Activated naive CD4-positive, alpha-beta T cell treated with anti-CD3 and anti-CD28 coated beads, Interleukin-2, amount 10 ng/mL, durations not matched to agents 7 days and 5 days (primary cell): ENCODE measurements at regions not wholly inside any gene's neighbourhood (a gene's known extent, or its start where the extent isn't known, plus 50 kb on each side); places are given as distances from the start of the nearest gene placed in this dataset.

Source experiments
- CTCF ChIA-PET: fragments of 350-600 bp; sonication (Branson Sonifier 250); formaldehyde crosslinking; loops from one replicate; lab custom pipeline; 2021; ENCODE audit warnings: antibody characterized with exemption; lab: Charles Lee
- DNase-seq: peaks from one replicate; pipeline ENCODE4 v3.0.0-alpha.2; 2020
- H3K27ac Mint-ChIP-seq: one replicate; pipeline ENCODE4 v1.8.0; 2021; ENCODE audit warnings: mild to moderate bottlenecking, moderate library complexity, mixed read lengths
- H3K27me3 Mint-ChIP-seq: one replicate; pipeline ENCODE4 v1.8.0; 2021; ENCODE audit warnings: mild to moderate bottlenecking, mixed read lengths
- H3K36me3 Mint-ChIP-seq: one replicate; pipeline ENCODE4 v1.8.0; 2021; ENCODE audit warnings: mixed read lengths
- H3K4me1 Mint-ChIP-seq: one replicate; pipeline ENCODE4 v1.8.0; 2021; ENCODE audit warnings: mixed read lengths
- H3K4me3 Mint-ChIP-seq: one replicate; pipeline ENCODE4 v1.8.0; 2021; ENCODE audit warnings: mild to moderate bottlenecking, moderate library complexity, mixed read lengths
- H3K9me3 Mint-ChIP-seq: one replicate; pipeline ENCODE4 v1.8.0; 2021; ENCODE audit warnings: mixed read lengths

- no peak for DNase-seq
- Mint-ChIP-seq H3K36me3 (no peaks in the 10 kb centered on the region), H3K4me3 (no peak overlapping the region), H3K27ac (no peak overlapping the region), H3K4me1 (peaks cover 9% of the 10 kb centered on the region), H3K27me3 (peaks cover 4% of the 10 kb centered on the region), H3K9me3 (peaks cover 9% of the 10 kb centered on the region)
- CTCF ChIA-PET = interaction anchor here (0.6 to 1.4 kb wide), 3 partner anchors 21 to 486 kb away, joined by 3 to 5 read pairs (median 3); no protein-coding TSS in a partner anchor
Observed at GRCh38 chr11:128082574-128082973, 504.8 kb downstream of the ETS1 start.

DNA sequence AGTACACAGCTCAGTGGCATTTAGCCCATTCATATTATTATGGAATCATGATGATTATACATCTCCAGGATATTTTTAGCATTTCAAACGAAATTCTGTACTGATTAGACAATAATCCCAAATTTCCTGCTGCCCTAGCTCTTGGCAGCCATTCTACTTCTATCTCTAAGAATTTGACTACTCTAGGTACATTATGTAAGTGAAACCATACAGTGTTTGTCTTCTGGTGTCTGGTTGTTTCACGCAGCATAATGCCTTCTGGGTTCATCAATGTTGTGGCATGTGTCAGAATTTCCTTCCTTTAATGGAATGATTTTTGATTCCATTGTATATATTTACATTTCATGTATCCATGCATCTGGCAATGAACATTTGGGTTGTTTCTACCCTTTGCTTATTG, 517.7 kb downstream of the ETS1 start:
- H3K4me1 Mint-ChIP-seq = no peaks in the 10 kb centered on the region
- H3K27ac Mint-ChIP-seq = no peak overlapping the region
- DNase-seq = no peak
- H3K9me3 Mint-ChIP-seq = no peaks in the 10 kb centered on the region
- CTCF ChIA-PET = interaction anchor here (1.0 kb wide), 1 partner anchor 12 kb away, joined by 3 read pairs; no protein-coding TSS in a partner anchor
- H3K27me3 Mint-ChIP-seq = peaks cover 3% of the 10 kb centered on the region
- H3K4me3 Mint-ChIP-seq = no peak overlapping the region
- H3K36me3 Mint-ChIP-seq = peaks cover 2% of the 10 kb centered on the region

GRCh38 chr11:128067780-128068179, 519.6 kb downstream of the ETS1 start:
- Mint-ChIP-seq H3K9me3 (peaks cover 8% of the 10 kb centered on the region), H3K27me3 (peaks cover 3% of the 10 kb centered on the region), H3K4me3 (no peak overlapping the region), H3K4me1 (no peaks in the 10 kb centered on the region), H3K27ac (no peak overlapping the region), H3K36me3 (peaks cover 5% of the 10 kb centered on the region)
- no peak for DNase-seq
- CTCF ChIA-PET = no interaction called here

DNA sequence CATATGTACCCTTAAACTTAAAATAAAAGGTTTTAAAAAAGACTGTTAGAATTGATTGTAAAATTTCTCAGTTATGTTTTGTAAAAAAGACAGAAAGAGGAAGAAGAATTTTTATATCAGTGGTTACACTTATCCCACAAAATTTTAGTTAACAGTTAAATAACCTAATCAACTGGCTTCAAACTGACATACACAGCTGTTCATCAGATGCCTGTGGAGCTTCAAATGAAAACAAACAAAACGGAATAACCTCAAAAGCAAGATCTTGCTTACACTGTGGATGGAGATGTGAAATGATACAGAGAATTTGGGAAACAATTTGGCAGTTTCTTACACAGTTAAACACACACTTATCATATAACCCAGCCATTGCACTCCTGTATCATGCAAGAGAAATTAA, 521.0 kb downstream of the ETS1 start:
- H3K4me1 Mint-ChIP-seq = peaks cover 3% of the 10 kb centered on the region
- CTCF ChIA-PET = no interaction called here
- peaks cover 5% of the 10 kb centered on the region for H3K36me3 Mint-ChIP-seq

GRCh38 chr11:128061281-128061871, 526.0 kb downstream of the ETS1 start:
- CTCF ChIA-PET = interaction anchor here (0.6 to 1.3 kb wide), 4 partner anchors 11 to 96 kb away, joined by 3 to 5 read pairs (median 4); no protein-coding TSS in a partner anchor
- H3K27me3 Mint-ChIP-seq = no peaks in the 10 kb centered on the region
- H3K9me3 Mint-ChIP-seq = peaks cover 8% of the 10 kb centered on the region
- no peak overlapping the region for H3K4me3 Mint-ChIP-seq
- H3K27ac Mint-ChIP-seq = no peak overlapping the region
- no peak for DNase-seq
- peaks cover 3% of the 10 kb centered on the region for H3K4me1 Mint-ChIP-seq
- peaks cover 5% of the 10 kb centered on the region for H3K36me3 Mint-ChIP-seq

More for the DNA sequence above, 521.0 kb downstream of the ETS1 start:
- peaks cover 3% of the 10 kb centered on the region for H3K27me3 Mint-ChIP-seq
- no peak overlapping the region for H3K27ac Mint-ChIP-seq
- H3K4me3 Mint-ChIP-seq = no peak overlapping the region
- H3K9me3 Mint-ChIP-seq = peaks cover 8% of the 10 kb centered on the region
- DNase-seq = no peak

DNA sequence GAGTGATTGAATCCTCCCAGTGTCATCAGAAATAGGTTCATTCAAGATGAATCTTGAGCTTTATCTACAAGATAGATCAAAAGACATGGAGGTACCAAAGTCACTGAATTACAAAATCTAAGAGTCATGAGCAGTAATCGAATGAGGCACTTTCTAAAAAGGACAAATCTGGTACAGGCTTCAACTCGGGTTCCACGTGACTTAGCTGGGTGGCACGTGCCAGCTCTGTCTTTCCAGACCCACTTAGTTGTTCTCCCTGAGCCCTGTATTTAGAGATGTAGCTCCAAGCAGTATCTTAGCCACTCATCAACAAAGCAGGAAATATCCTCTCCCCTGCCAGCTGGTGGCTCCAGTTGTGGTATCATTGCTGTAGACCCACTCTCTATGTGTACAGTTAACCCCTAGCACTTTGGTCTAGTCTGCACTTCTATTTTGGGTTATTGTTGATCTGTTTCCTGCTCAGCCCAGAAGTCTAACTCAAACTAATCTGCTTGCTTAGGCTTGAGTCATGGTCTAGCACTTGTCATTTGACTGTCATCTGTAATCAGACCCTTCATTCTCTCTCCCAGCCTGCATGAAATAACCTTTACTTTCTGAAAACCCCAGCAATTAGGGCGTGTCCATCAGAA, 528.7 kb downstream of the ETS1 start:
- Mint-ChIP-seq H3K9me3 (peaks cover 2% of the 10 kb centered on the region), H3K27me3 (no peaks in the 10 kb centered on the region), H3K4me3 (no peak overlapping the region), H3K27ac (no peak overlapping the region), H3K36me3 (peaks cover 4% of the 10 kb centered on the region), H3K4me1 (peaks cover 27% of the 10 kb centered on the region)
- CTCF ChIA-PET = interaction anchor here (2.1 to 2.9 kb wide), 2 partner anchors 20 to 99 kb away, joined by 7 to 11 read pairs; no protein-coding TSS in a partner anchor
- no peak for DNase-seq

DNA sequence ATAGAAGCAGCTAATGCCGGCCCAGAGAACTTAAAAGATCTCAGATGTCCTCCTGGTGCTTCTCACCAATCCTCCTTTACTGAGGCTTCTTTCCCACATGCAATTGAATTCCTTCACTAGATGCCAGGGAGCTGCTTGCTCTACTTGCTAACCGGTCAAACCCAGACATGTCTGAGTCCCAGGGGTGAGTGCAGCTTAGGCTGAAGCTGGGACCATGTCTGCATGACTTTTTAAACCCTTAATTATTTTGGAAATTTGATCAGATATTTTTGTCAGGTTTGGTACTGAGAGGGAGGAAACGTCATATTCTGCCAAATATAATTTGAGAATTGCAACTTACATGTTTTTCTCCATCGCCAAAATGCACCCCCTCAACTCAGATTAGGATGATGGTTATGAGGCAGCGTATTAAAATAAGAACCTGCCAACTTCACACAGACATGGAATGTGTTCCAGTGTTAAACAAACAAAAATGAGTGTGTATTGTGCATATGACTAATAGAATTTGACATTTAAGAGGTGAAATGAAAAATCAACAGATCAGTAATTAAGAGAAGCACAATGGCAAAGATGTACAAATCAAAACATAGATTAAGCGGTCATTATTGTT, 529.5 kb downstream of the ETS1 start:
- CTCF ChIA-PET = interaction anchor here (2.1 to 2.9 kb wide), 2 partner anchors 19 to 100 kb away, joined by 7 to 11 read pairs; no protein-coding TSS in a partner anchor
- Mint-ChIP-seq H3K4me3 (no peak overlapping the region), H3K9me3 (peaks cover 3% of the 10 kb centered on the region), H3K4me1 (peaks cover 35% of the 10 kb centered on the region), H3K36me3 (peaks cover 8% of the 10 kb centered on the region), H3K27me3 (no peaks in the 10 kb centered on the region), H3K27ac (no peak overlapping the region)
- no peak for DNase-seq

DNA sequence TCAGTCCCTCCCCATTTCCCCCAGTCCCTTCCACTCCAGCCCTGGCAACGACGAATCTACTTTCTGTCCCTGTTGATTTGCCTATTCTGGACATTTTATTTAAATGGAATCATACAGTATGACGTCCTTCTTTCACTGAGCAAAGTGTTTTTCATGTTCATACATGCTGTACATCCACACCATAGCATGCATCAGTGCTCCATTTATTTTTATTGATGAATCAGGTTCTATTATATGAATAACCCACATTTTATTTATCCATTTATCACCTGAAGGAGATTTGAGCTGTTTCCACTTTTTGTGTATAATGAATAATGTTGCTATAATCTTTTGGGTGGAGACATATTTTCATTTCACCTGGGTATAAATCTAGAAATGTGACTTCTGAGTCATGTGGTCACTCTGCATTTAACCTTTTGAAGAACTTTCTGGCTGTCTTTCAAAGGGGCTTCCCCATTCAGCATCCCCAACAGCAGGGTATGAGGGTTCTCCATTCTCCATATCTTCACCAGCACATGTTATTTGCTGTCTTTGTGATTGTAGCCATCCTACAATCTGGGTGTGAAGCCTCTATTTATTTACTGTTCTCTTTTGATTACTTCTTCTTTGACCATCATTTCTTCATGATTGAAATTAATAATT, 531.7 kb downstream of the ETS1 start:
- no peak for DNase-seq
- Mint-ChIP-seq H3K27me3 (no peaks in the 10 kb centered on the region), H3K4me1 (peaks cover 54% of the 10 kb centered on the region), H3K9me3 (peaks cover 5% of the 10 kb centered on the region), H3K36me3 (peaks cover 9% of the 10 kb centered on the region), H3K4me3 (no peak overlapping the region), H3K27ac (peak overlapping the region; percentile 70)
- CTCF ChIA-PET = interaction anchor here (2.3 to 6.6 kb wide), 2 partner anchors 17 to 102 kb away, joined by 6 to 35 read pairs; no protein-coding TSS in a partner anchor

- CTCF ChIA-PET = interaction anchor here (0.7 to 6.6 kb wide), 4 partner anchors 16 to 174 kb away, joined by 3 to 35 read pairs (median 8); no protein-coding TSS in a partner anchor
- Mint-ChIP-seq H3K27ac (peak overlapping the region; percentile 91), H3K27me3 (no peaks in the 10 kb centered on the region), H3K4me3 (peak overlapping the region; percentile 72), H3K4me1 (peaks cover 69% of the 10 kb centered on the region), H3K36me3 (peaks cover 11% of the 10 kb centered on the region), H3K9me3 (peaks cover 5% of the 10 kb centered on the region)
- no peak for DNase-seq
Observed at GRCh38 chr11:128053981-128054931, 533.1 kb downstream of the ETS1 start.

DNA sequence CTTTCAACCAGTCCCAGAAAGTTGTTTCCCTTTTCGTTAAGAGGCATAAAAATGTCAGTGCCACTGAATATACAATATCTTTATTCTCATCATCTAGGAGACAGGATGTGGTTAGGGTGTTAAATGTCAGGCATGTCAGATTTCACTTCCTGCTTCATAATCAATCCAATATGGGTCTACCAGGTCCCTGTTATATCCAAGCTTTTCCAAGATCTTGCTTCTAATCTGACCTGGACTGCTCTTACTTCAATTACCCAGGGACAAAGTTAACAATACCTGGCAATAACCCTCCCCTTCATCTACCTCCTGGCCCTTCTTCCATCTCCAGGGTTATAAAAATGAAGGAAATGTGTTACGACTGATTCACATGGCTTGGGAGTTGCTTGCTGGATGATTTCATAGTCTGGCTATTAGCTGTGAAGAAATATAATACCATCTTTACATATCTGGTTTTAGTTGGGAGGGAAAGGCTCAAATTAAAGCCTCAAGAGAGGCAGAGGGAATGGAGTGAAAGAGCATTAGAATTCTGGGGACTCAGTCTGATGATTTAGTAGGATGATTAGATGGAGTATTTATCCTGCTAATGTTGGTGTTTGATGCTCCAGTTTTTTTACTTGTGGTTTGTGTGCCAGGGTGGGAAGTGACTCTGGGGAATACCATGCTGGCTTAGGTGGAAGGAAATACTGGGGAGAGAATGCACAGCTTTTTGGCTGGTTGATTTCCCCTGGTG, 534.3 kb downstream of the ETS1 start:
- Mint-ChIP-seq H3K4me3 (peak overlapping the region; percentile 45), H3K36me3 (peaks cover 17% of the 10 kb centered on the region), H3K9me3 (peaks cover 8% of the 10 kb centered on the region), H3K4me1 (peaks cover 75% of the 10 kb centered on the region), H3K27me3 (no peaks in the 10 kb centered on the region), H3K27ac (peak overlapping the region; percentile 91)
- CTCF ChIA-PET = interaction anchor here (2.5 to 6.6 kb wide), 2 partner anchors 15 to 104 kb away, joined by 9 to 35 read pairs; no protein-coding TSS in a partner anchor
- no peak for DNase-seq

DNA sequence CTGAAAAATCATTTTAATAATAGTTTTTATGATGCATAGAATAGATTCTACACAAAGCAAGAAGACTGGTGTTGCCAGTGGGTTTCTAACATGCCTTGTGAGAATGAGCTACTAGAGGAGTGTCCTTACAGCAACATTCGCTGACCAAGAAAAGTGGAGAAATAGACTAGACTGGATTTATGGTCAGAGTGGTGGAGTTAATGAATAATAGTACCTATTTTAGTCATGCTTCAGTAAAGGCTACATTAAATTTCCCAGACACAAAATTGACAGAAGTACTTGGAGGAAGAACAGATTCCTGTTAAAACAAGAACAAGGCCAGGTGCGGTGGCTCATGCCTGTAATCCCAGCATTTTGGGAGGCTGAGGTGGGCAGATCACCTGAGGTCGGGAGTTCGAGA, 539.2 kb downstream of the ETS1 start:
- no peak overlapping the region for H3K27ac Mint-ChIP-seq
- peaks cover 19% of the 10 kb centered on the region for H3K36me3 Mint-ChIP-seq
- CTCF ChIA-PET = interaction anchor here (3.3 kb wide), 1 partner anchor 109 kb away, joined by 14 read pairs; no protein-coding TSS in a partner anchor
- H3K9me3 Mint-ChIP-seq = peaks cover 11% of the 10 kb centered on the region
- no peak overlapping the region for H3K4me3 Mint-ChIP-seq
- H3K27me3 Mint-ChIP-seq = no peaks in the 10 kb centered on the region
- DNase-seq = no peak
- peaks cover 57% of the 10 kb centered on the region for H3K4me1 Mint-ChIP-seq

- Mint-ChIP-seq H3K27me3 (no peaks in the 10 kb centered on the region), H3K36me3 (peaks cover 17% of the 10 kb centered on the region), H3K27ac (no peak overlapping the region), H3K4me1 (peaks cover 55% of the 10 kb centered on the region), H3K4me3 (no peak overlapping the region), H3K9me3 (peaks cover 12% of the 10 kb centered on the region)
- no peak for DNase-seq
- CTCF ChIA-PET = interaction anchor here (3.3 kb wide), 1 partner anchor 111 kb away, joined by 14 read pairs; no protein-coding TSS in a partner anchor
Observed at GRCh38 chr11:128047026-128047425, 540.3 kb downstream of the ETS1 start.
